Brain microvascular endothelial cell (primary cell): ENCODE measurements at regions not wholly inside any gene's neighbourhood (a gene's known extent, or its start where the extent isn't known, plus 50 kb on each side); places are given as distances from the start of the nearest gene placed in this dataset.
A peak's percentile ranks its signal among the peaks of the same experiment; 100 is the strongest.

Experiments used
- DNase-seq: peaks from one replicate; pipeline ENCODE4 v3.0.0-alpha.2; 2020
- H3K27ac ChIP-seq: fragments of 250-450 bp; sonication (Bioruptor Pico); 2 replicates; pipeline ENCODE4 v1.5.1; 2020; ENCODE audit warnings: mild to moderate bottlenecking, moderate library complexity
- H3K27me3 ChIP-seq: fragments of 250-450 bp; sonication (Bioruptor Pico); replicated peaks from 2 replicates; pipeline ENCODE4 v1.5.1; 2020; ENCODE audit warnings: mild to moderate bottlenecking
- H3K36me3 ChIP-seq: fragments of 250-450 bp; sonication (Bioruptor Pico); replicated peaks from 2 replicates; pipeline ENCODE4 v1.5.1; 2020; ENCODE audit warnings: mild to moderate bottlenecking
- H3K4me3 ChIP-seq: 2 replicates; pipeline ENCODE4 v1.5.1; 2011; ENCODE audit warnings: low read depth, mild to moderate bottlenecking, control low read depth, low read length, moderate library complexity
- in situ Hi-C: cut with HindIII; loops from 2 replicates; pipeline ENCODE4 v1.10.0; 2017; ENCODE audit warnings: low sequenced_read_pairs, low pct_ligation_motif_present
- TF ChIP-seq, protein P1 (sequence below): IDR thresholded peaks from 2 replicates; pipeline ENCODE4 v1.5.1; 2011; ENCODE audit warnings: low read depth, mild to moderate bottlenecking, moderate library complexity, low read length, control low read depth, inconsistent platforms; ENCODE audit errors: missing control alignments

DNA sequence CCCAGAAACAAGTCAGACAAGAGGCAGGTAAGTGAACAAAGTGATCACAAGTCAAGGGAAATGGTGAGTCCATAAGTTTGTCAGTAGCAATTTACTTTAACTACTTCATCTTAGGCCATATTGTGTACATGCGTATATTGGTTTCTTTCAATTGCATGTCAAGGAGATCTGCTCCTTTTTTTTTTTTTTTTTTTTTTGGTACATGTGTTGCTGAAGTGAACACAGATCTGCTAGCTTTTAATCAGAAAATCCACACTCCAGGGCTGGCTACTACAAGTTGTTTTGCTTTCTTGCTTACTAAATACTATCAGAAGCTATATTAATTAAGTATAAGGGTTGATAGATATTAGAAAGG lies 985.1 kb downstream of the TSN start:
- in situ Hi-C loops, result no loop called here
- TF ChIP-seq, protein P1, sequence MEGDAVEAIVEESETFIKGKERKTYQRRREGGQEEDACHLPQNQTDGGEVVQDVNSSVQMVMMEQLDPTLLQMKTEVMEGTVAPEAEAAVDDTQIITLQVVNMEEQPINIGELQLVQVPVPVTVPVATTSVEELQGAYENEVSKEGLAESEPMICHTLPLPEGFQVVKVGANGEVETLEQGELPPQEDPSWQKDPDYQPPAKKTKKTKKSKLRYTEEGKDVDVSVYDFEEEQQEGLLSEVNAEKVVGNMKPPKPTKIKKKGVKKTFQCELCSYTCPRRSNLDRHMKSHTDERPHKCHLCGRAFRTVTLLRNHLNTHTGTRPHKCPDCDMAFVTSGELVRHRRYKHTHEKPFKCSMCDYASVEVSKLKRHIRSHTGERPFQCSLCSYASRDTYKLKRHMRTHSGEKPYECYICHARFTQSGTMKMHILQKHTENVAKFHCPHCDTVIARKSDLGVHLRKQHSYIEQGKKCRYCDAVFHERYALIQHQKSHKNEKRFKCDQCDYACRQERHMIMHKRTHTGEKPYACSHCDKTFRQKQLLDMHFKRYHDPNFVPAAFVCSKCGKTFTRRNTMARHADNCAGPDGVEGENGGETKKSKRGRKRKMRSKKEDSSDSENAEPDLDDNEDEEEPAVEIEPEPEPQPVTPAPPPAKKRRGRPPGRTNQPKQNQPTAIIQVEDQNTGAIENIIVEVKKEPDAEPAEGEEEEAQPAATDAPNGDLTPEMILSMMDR, result no peak
- no peak for DNase-seq
- H3K36me3 ChIP-seq, result no peaks in the 10 kb centered on the region
- no peaks in the 10 kb centered on the region for H3K27me3 ChIP-seq
- no peak overlapping the region for H3K4me3 ChIP-seq
- no peak overlapping the region for H3K27ac ChIP-seq

DNA sequence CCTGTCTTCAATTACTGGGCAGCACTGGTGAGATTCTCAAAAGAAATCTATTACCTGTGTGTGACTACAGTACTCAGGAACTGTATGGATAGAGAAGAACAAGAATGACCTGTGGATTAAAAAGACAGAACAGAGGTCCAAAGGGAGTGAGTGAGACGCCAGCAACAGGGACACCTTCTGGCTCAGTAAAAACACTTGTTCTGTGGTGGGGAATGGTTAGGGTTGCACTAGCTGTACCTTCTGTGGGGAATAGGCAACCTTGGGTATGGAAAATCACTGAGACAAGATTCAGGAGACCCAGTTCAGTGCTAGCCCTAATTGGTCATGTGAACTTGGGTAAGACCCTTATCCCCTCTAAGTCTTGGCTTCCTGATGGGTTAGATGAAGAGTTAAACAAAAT lies 986.0 kb downstream of the TSN start:
- TF ChIP-seq, protein P1, result no peak
- Histone ChIP-seq H3K27ac (no peak overlapping the region), H3K4me3 (no peak overlapping the region), H3K27me3 (no peaks in the 10 kb centered on the region), H3K36me3 (no peaks in the 10 kb centered on the region)
- no peak for DNase-seq
- in situ Hi-C loops, result no loop called here

DNA sequence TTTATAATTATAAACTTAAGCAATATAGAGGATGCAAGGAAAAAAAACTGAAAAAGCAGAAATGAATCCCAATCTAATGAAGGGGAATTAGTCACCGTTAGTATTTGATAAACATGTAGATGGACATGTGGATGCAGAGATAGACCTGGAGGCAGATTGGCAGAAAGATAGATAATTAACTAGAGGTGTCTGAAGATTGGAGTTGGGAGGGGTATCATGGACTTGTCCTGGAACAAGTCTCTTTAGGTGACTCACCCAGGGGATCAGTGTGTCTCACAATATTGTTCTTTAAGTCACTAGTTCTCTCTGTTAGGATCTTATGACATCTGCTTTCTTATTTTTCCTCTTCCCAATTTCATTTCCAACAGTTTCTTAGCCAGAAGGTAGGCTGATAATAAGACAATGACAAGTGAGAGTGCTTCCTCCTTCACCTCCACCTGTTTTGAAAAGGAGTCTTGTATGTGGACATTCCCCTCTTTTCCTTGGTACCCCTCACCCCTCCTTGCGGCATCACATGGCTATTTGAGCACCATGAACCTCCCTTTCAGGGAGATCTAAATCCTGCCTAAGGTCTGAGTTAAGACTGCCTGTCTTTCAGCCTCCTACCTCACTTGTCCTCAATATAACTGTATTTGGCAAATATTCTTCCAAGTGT lies 987.7 kb downstream of the TSN start:
- TF ChIP-seq, protein P1, result no peak
- no peak for DNase-seq
- no peaks in the 10 kb centered on the region for H3K27me3 ChIP-seq
- no peaks in the 10 kb centered on the region for H3K36me3 ChIP-seq
- in situ Hi-C loops, result no loop called here
- no peak overlapping the region for H3K4me3 ChIP-seq
- no peak overlapping the region for H3K27ac ChIP-seq

DNA sequence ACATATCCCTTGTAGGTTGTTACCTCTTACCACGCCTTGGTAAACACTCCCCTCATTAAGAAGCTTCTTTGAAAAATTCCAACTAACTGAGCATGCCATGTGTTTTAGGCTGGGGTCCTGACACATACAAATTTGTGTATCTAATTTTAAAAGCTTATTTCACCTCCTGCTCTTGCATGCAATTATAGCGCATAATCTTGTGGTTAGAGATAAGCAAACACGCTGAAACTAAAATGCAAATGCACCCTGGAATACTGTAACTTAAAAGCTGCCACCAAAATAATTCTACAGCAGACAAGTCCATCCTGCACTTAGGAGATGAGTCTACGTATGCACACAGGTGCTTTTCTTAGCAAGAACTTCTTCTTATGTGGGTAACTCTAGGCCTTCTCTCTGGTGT lies 990.2 kb downstream of the TSN start:
- in situ Hi-C loops, result no loop called here
- TF ChIP-seq, protein P1, result no peak
- Histone ChIP-seq H3K27ac (no peak overlapping the region), H3K36me3 (no peaks in the 10 kb centered on the region), H3K4me3 (no peak overlapping the region), H3K27me3 (no peaks in the 10 kb centered on the region)
- no peak for DNase-seq

DNA sequence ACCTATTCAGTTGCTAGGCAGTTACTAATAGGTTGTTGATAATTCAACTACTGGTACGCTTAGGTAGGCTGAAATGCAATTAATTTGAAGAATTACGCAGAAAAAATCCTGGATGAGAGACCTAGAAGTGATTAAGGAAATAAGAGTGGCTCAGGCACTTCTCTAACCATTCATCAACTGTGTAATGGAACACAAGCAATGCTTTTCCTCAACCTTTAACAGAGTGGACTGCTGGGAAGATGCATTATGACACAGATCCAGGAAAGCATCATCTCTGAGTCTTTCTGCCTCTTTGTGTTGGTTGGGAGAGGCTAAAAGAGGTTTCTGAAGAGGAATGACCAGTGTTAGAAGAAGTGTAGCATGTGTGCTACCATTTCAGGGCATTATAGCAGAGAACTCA lies 992.2 kb downstream of the TSN start:
- in situ Hi-C loops, result no loop called here
- Histone ChIP-seq H3K4me3 (no peak overlapping the region), H3K27ac (no peak overlapping the region), H3K27me3 (no peaks in the 10 kb centered on the region), H3K36me3 (no peaks in the 10 kb centered on the region)
- TF ChIP-seq, protein P1, result no peak
- DNase-seq, result no peak

DNA sequence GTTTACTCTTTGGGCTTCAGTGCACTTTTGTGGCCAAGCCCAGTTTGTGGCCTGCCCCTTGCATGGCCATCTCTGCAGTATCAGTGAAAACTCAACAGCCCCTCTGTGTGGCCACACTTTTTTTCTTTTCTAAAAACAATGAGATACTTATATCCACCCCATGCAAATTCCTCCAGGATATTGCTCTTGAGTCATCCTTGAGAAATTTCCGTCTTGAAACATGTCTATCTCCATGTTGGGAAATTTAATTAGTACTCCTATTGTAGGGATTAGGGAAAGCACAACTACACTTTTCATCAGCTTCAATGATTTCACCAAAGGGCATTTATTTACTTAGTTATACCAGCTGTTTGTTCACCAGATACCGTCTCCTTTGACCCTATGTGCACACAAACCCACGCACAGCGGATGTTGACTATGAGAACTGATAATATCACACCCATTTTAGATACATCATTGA lies 993.1 kb downstream of the TSN start:
- TF ChIP-seq, protein P1, result peak; percentile 55
- no peaks in the 10 kb centered on the region for H3K27me3 ChIP-seq
- peak; percentile 86 for DNase-seq
- no peaks in the 10 kb centered on the region for H3K36me3 ChIP-seq
- no peak overlapping the region for H3K4me3 ChIP-seq
- in situ Hi-C loops, result no loop called here
- H3K27ac ChIP-seq, result peak overlapping the region; percentile 72
